ENCODE measurements at regions not wholly inside any gene's neighbourhood (a gene's known extent, or its start where the extent isn't known, plus 50 kb on each side); places are given as distances from the start of the nearest gene placed in this dataset.

GRCh38 chr3:17941152-17941551, 198.7 kb upstream of the TBC1D5 start:
- H3K9ac ChIP-seq (ENCODE audit: low read length) = no peak overlapping the region
- DNase-seq (ENCODE audit: low read depth) = no peak
- H3K4me1 ChIP-seq (ENCODE audit: control insufficient read depth, insufficient read depth, low read length) = peaks cover 5% of the 10 kb centered on the region
- H3K36me3 ChIP-seq (ENCODE audit: control insufficient read depth, insufficient read depth, low read length, severe bottlenecking) = no peaks in the 10 kb centered on the region
- H3K27me3 ChIP-seq (replicated peaks; ENCODE audit: control insufficient read depth, insufficient read depth, low read length) = no peaks in the 10 kb centered on the region
- H3K9me3 ChIP-seq (ENCODE audit: control insufficient read depth, low read length) = no peaks in the 10 kb centered on the region
- no peak overlapping the region for H3K4me3 ChIP-seq (ENCODE audit: low read length)

GRCh38 chr3:17939157-17939556, 196.7 kb upstream of the TBC1D5 start:
- Histone ChIP-seq H3K27me3 (replicated peaks; ENCODE audit: control insufficient read depth, insufficient read depth, low read length) (no peaks in the 10 kb centered on the region), H3K9ac (ENCODE audit: low read length) (no peak overlapping the region), H3K36me3 (ENCODE audit: control insufficient read depth, insufficient read depth, low read length, severe bottlenecking) (no peaks in the 10 kb centered on the region), H3K4me1 (ENCODE audit: control insufficient read depth, insufficient read depth, low read length) (no peaks in the 10 kb centered on the region), H3K9me3 (ENCODE audit: control insufficient read depth, low read length) (no peaks in the 10 kb centered on the region), H3K4me3 (ENCODE audit: low read length) (no peak overlapping the region)
- no peak for DNase-seq (ENCODE audit: low read depth)

GRCh38 chr3:17938313-17938712, 195.9 kb upstream of the TBC1D5 start:
- H3K36me3 ChIP-seq (ENCODE audit: control insufficient read depth, insufficient read depth, low read length, severe bottlenecking) = no peaks in the 10 kb centered on the region
- DNase-seq (ENCODE audit: low read depth) = no peak
- H3K4me3 ChIP-seq (ENCODE audit: low read length) = no peak overlapping the region
- H3K4me1 ChIP-seq (ENCODE audit: control insufficient read depth, insufficient read depth, low read length) = no peaks in the 10 kb centered on the region
- H3K9ac ChIP-seq (ENCODE audit: low read length) = no peak overlapping the region
- no peaks in the 10 kb centered on the region for H3K9me3 ChIP-seq (ENCODE audit: control insufficient read depth, low read length)
- no peaks in the 10 kb centered on the region for H3K27me3 ChIP-seq (replicated peaks; ENCODE audit: control insufficient read depth, insufficient read depth, low read length)

- Histone ChIP-seq H3K4me3 (ENCODE audit: low read length) (no peak overlapping the region), H3K36me3 (ENCODE audit: control insufficient read depth, insufficient read depth, low read length, severe bottlenecking) (no peaks in the 10 kb centered on the region), H3K9me3 (ENCODE audit: control insufficient read depth, low read length) (no peaks in the 10 kb centered on the region), H3K9ac (ENCODE audit: low read length) (no peak overlapping the region), H3K27me3 (replicated peaks; ENCODE audit: control insufficient read depth, insufficient read depth, low read length) (no peaks in the 10 kb centered on the region), H3K4me1 (ENCODE audit: control insufficient read depth, insufficient read depth, low read length) (no peaks in the 10 kb centered on the region)
- DNase-seq (ENCODE audit: low read depth) = no peak
These were observed 194.5 kb upstream of the TBC1D5 start for GRCh38 chr3:17936736-17937480.

- Histone ChIP-seq H3K36me3 (ENCODE audit: control insufficient read depth, insufficient read depth, low read length, severe bottlenecking) (no peaks in the 10 kb centered on the region), H3K9ac (ENCODE audit: low read length) (no peak overlapping the region), H3K4me1 (ENCODE audit: control insufficient read depth, insufficient read depth, low read length) (no peaks in the 10 kb centered on the region), H3K27me3 (replicated peaks; ENCODE audit: control insufficient read depth, insufficient read depth, low read length) (no peaks in the 10 kb centered on the region), H3K4me3 (ENCODE audit: low read length) (no peak overlapping the region), H3K9me3 (ENCODE audit: control insufficient read depth, low read length) (no peaks in the 10 kb centered on the region)
- no peak for DNase-seq (ENCODE audit: low read depth)
These were observed 192.8 kb upstream of the TBC1D5 start for GRCh38 chr3:17935222-17935621.

- H3K9me3 ChIP-seq (ENCODE audit: control insufficient read depth, low read length) = no peaks in the 10 kb centered on the region
- no peak overlapping the region for H3K9ac ChIP-seq (ENCODE audit: low read length)
- H3K36me3 ChIP-seq (ENCODE audit: control insufficient read depth, insufficient read depth, low read length, severe bottlenecking) = no peaks in the 10 kb centered on the region
- DNase-seq (ENCODE audit: low read depth) = no peak
- peaks cover 11% of the 10 kb centered on the region for H3K27me3 ChIP-seq (replicated peaks; ENCODE audit: control insufficient read depth, insufficient read depth, low read length)
- no peak overlapping the region for H3K4me3 ChIP-seq (ENCODE audit: low read length)
- H3K4me1 ChIP-seq (ENCODE audit: control insufficient read depth, insufficient read depth, low read length) = no peaks in the 10 kb centered on the region
These were observed 189.8 kb upstream of the TBC1D5 start for GRCh38 chr3:17932136-17932771.

- no peaks in the 10 kb centered on the region for H3K4me1 ChIP-seq (ENCODE audit: control insufficient read depth, insufficient read depth, low read length)
- H3K9me3 ChIP-seq (ENCODE audit: control insufficient read depth, low read length) = no peaks in the 10 kb centered on the region
- H3K4me3 ChIP-seq (ENCODE audit: low read length) = no peak overlapping the region
- peaks cover 11% of the 10 kb centered on the region for H3K27me3 ChIP-seq (replicated peaks; ENCODE audit: control insufficient read depth, insufficient read depth, low read length)
- no peaks in the 10 kb centered on the region for H3K36me3 ChIP-seq (ENCODE audit: control insufficient read depth, insufficient read depth, low read length, severe bottlenecking)
- no peak for DNase-seq (ENCODE audit: low read depth)
- no peak overlapping the region for H3K9ac ChIP-seq (ENCODE audit: low read length)
These were observed 188.7 kb upstream of the TBC1D5 start for GRCh38 chr3:17931131-17931530.

GRCh38 chr3:17928502-17929145, 186.2 kb upstream of the TBC1D5 start:
- H3K4me3 ChIP-seq (ENCODE audit: low read length) = no peak overlapping the region
- no peaks in the 10 kb centered on the region for H3K9me3 ChIP-seq (ENCODE audit: control insufficient read depth, low read length)
- peaks cover 11% of the 10 kb centered on the region for H3K27me3 ChIP-seq (replicated peaks; ENCODE audit: control insufficient read depth, insufficient read depth, low read length)
- no peaks in the 10 kb centered on the region for H3K36me3 ChIP-seq (ENCODE audit: control insufficient read depth, insufficient read depth, low read length, severe bottlenecking)
- no peaks in the 10 kb centered on the region for H3K4me1 ChIP-seq (ENCODE audit: control insufficient read depth, insufficient read depth, low read length)
- H3K9ac ChIP-seq (ENCODE audit: low read length) = no peak overlapping the region
- DNase-seq (ENCODE audit: low read depth) = no peak

- Histone ChIP-seq H3K4me3 (ENCODE audit: low read length) (no peak overlapping the region), H3K27me3 (replicated peaks; ENCODE audit: control insufficient read depth, insufficient read depth, low read length) (peaks cover 11% of the 10 kb centered on the region), H3K9ac (ENCODE audit: low read length) (no peak overlapping the region), H3K4me1 (ENCODE audit: control insufficient read depth, insufficient read depth, low read length) (no peaks in the 10 kb centered on the region), H3K9me3 (ENCODE audit: control insufficient read depth, low read length) (no peaks in the 10 kb centered on the region), H3K36me3 (ENCODE audit: control insufficient read depth, insufficient read depth, low read length, severe bottlenecking) (no peaks in the 10 kb centered on the region)
- no peak for DNase-seq (ENCODE audit: low read depth)
These were observed 184.6 kb upstream of the TBC1D5 start for GRCh38 chr3:17927036-17927435.

GRCh38 chr3:17915341-17915740, 172.9 kb upstream of the TBC1D5 start:
- Histone ChIP-seq H3K9me3 (ENCODE audit: control insufficient read depth, low read length) (no peaks in the 10 kb centered on the region), H3K36me3 (ENCODE audit: control insufficient read depth, insufficient read depth, low read length, severe bottlenecking) (no peaks in the 10 kb centered on the region), H3K4me3 (ENCODE audit: low read length) (no peak overlapping the region), H3K9ac (ENCODE audit: low read length) (no peak overlapping the region), H3K4me1 (ENCODE audit: control insufficient read depth, insufficient read depth, low read length) (no peaks in the 10 kb centered on the region), H3K27me3 (replicated peaks; ENCODE audit: control insufficient read depth, insufficient read depth, low read length) (no peaks in the 10 kb centered on the region)
- peak; percentile 35 for DNase-seq (ENCODE audit: low read depth)

GRCh38 chr3:17913359-17913758, 170.9 kb upstream of the TBC1D5 start:
- H3K9me3 ChIP-seq (ENCODE audit: control insufficient read depth, low read length) = no peaks in the 10 kb centered on the region
- H3K4me1 ChIP-seq (ENCODE audit: control insufficient read depth, insufficient read depth, low read length) = no peaks in the 10 kb centered on the region
- H3K4me3 ChIP-seq (ENCODE audit: low read length) = no peak overlapping the region
- no peak for DNase-seq (ENCODE audit: low read depth)
- no peaks in the 10 kb centered on the region for H3K36me3 ChIP-seq (ENCODE audit: control insufficient read depth, insufficient read depth, low read length, severe bottlenecking)
- no peaks in the 10 kb centered on the region for H3K27me3 ChIP-seq (replicated peaks; ENCODE audit: control insufficient read depth, insufficient read depth, low read length)
- no peak overlapping the region for H3K9ac ChIP-seq (ENCODE audit: low read length)

Measured in adipocyte (in vitro differentiated cells).